H9 (cell line): ENCODE measurements at regions not wholly inside any gene's neighbourhood (a gene's known extent, or its start where the extent isn't known, plus 50 kb on each side); places are given as distances from the start of the nearest gene placed in this dataset.
A peak's percentile ranks its signal among the peaks of the same experiment; 100 is the strongest.

ENCODE experiments used
- DNase-seq: peaks from one replicate; pipeline ENCODE4 v3.0.0-alpha.2; 2017
- H2AFZ ChIP-seq: one replicate; pipeline ENCODE4 v1.6.1; 2013; ENCODE audit warnings: mild to moderate bottlenecking, low read length, control low read depth, moderate library complexity
- H2AK5ac ChIP-seq: 2 replicates; pipeline ENCODE4 v1.6.1; 2013; ENCODE audit warnings: low read length, control low read depth, mixed read lengths; ENCODE audit not compliant: insufficient read length
- H2BK120ac ChIP-seq: one replicate; pipeline ENCODE4 v1.6.1; 2013; ENCODE audit warnings: low read depth, mild to moderate bottlenecking, low read length, control low read depth, inconsistent platforms; ENCODE audit not compliant: poor library complexity, severe bottlenecking
- H2BK12ac ChIP-seq: 2 replicates; pipeline ENCODE4 v1.6.1; 2013; ENCODE audit warnings: low read length, control low read depth, mixed read lengths, low read depth; ENCODE audit not compliant: insufficient read length
- H2BK15ac ChIP-seq: 2 replicates; pipeline ENCODE4 v1.6.1; 2013; ENCODE audit warnings: low read depth, low read length, control low read depth
- H2BK20ac ChIP-seq: one replicate; pipeline ENCODE4 v1.6.1; 2013; ENCODE audit warnings: low read depth, mild to moderate bottlenecking, low read length, control low read depth, inconsistent platforms; ENCODE audit not compliant: poor library complexity, severe bottlenecking
- H2BK5ac ChIP-seq: 2 replicates; pipeline ENCODE4 v1.6.1; 2013; ENCODE audit warnings: low read length, control low read depth, mixed read lengths; ENCODE audit not compliant: insufficient read length
- H3K14ac ChIP-seq: 2 replicates; pipeline ENCODE4 v1.6.1; 2013; ENCODE audit warnings: low read length, control low read depth; ENCODE audit not compliant: insufficient read depth
- H3K18ac ChIP-seq: 2 replicates; pipeline ENCODE4 v1.6.1; 2013; ENCODE audit warnings: low read depth, mild to moderate bottlenecking, mixed read lengths, low read length, control low read depth; ENCODE audit not compliant: insufficient read length
- H3K23ac ChIP-seq: 2 replicates; pipeline ENCODE4 v1.6.1; 2013; ENCODE audit warnings: low read length, control low read depth, mixed read lengths, low read depth; ENCODE audit not compliant: insufficient read length
- H3K23me2 ChIP-seq: 2 replicates; pipeline ENCODE4 v1.6.1; 2013; ENCODE audit warnings: low read depth, mild to moderate bottlenecking, mixed read lengths, low read length, control low read depth; ENCODE audit not compliant: insufficient read length, poor library complexity, severe bottlenecking
- H3K27ac ChIP-seq: 2 replicates; pipeline ENCODE4 v1.5.1; 2013; ENCODE audit warnings: low read length, control low read depth, mixed read lengths, low read depth; ENCODE audit not compliant: insufficient read length
- H3K27me3 ChIP-seq: 2 replicates; pipeline ENCODE4 v1.6.1; 2013; ENCODE audit warnings: low read length, control low read depth, inconsistent platforms; ENCODE audit not compliant: insufficient read depth
- H3K4ac ChIP-seq: 2 replicates; pipeline ENCODE4 v1.6.1; 2013; ENCODE audit warnings: low read depth, mild to moderate bottlenecking, control low read depth, inconsistent platforms, low read length, moderate library complexity
- H3K4me1 ChIP-seq: 2 replicates; pipeline ENCODE4 v1.6.1; 2013; ENCODE audit warnings: low read length, control low read depth, inconsistent platforms; ENCODE audit not compliant: insufficient read depth
- H3K4me2 ChIP-seq: 2 replicates; pipeline ENCODE4 v1.6.1; 2013; ENCODE audit warnings: low read length, control low read depth, mixed read lengths; ENCODE audit not compliant: insufficient read length, insufficient read depth
- H3K56ac ChIP-seq: 2 replicates; pipeline ENCODE4 v1.6.1; 2013; ENCODE audit warnings: low read depth, mild to moderate bottlenecking, mixed read lengths, low read length, control low read depth; ENCODE audit not compliant: insufficient read length
- H3K79me1 ChIP-seq: 2 replicates; pipeline ENCODE4 v1.6.1; 2013; ENCODE audit warnings: low read depth, mild to moderate bottlenecking, moderate library complexity, low read length, control low read depth, inconsistent platforms; ENCODE audit not compliant: insufficient read depth, poor library complexity, severe bottlenecking
- H3K79me2 ChIP-seq: 2 replicates; pipeline ENCODE4 v1.6.1; 2013; ENCODE audit warnings: low read length, control low read depth, inconsistent platforms; ENCODE audit not compliant: insufficient read depth
- H3K9ac ChIP-seq: 2 replicates; pipeline ENCODE4 v1.6.1; 2013; ENCODE audit warnings: low read length, control low read depth, mixed read lengths; ENCODE audit not compliant: insufficient read length; ENCODE audit errors: extremely low read depth
- H3K9me3 ChIP-seq: one replicate; pipeline ENCODE4 v1.6.1; 2013; ENCODE audit warnings: low read depth, low read length, inconsistent platforms; ENCODE audit not compliant: control insufficient read depth
- H3T11ph ChIP-seq: one replicate; pipeline ENCODE4 v1.6.1; 2013; ENCODE audit warnings: mild to moderate bottlenecking, low read length, control low read depth, inconsistent platforms
- H4K20me1 ChIP-seq: one replicate; pipeline ENCODE4 v1.6.1; 2013; ENCODE audit not compliant: control insufficient read depth, insufficient read length, insufficient read depth
- H4K5ac ChIP-seq: 2 replicates; pipeline ENCODE4 v1.6.1; 2013; ENCODE audit warnings: low read depth, mild to moderate bottlenecking, mixed read lengths, low read length, control low read depth; ENCODE audit not compliant: insufficient read length
- H4K8ac ChIP-seq: replicated peaks from 2 replicates; pipeline ENCODE4 v1.6.1; 2013; ENCODE audit warnings: low read length, control low read depth, mixed read lengths, low read depth; ENCODE audit not compliant: insufficient read length
- H4K91ac ChIP-seq: 2 replicates; pipeline ENCODE4 v1.6.1; 2013; ENCODE audit warnings: low read depth, mild to moderate bottlenecking, moderate library complexity, mixed read lengths, low read length, control low read depth; ENCODE audit not compliant: insufficient read length
- H3K27ac Mint-ChIP-seq, 3 experiments: 2 replicates in 2 of 3; 3 replicates in 1 of 3; pipeline ENCODE4 v1.8.0; 2020 to 2021; ENCODE audit warnings: mixed read lengths in 3 of 3, mild to moderate bottlenecking in 1 of 3, moderate library complexity in 1 of 3
- H3K27me3 Mint-ChIP-seq: 2 replicates; pipeline ENCODE4 v1.8.0; 2021; ENCODE audit warnings: low read depth, mild to moderate bottlenecking, moderate library complexity, mixed read lengths
- H3K36me3 Mint-ChIP-seq, 3 experiments: 2 replicates in 2 of 3; 3 replicates in 1 of 3; pipeline ENCODE4 v1.8.0; 2020 to 2021; ENCODE audit warnings: low read depth in 3 of 3, mixed read lengths in 3 of 3; ENCODE audit not compliant: insufficient read depth in 1 of 3
- H3K4me1 Mint-ChIP-seq, 2 experiments: 2 replicates each; pipeline ENCODE4 v1.8.0; 2020; ENCODE audit warnings: mixed read lengths in 2 of 2
- H3K4me3 Mint-ChIP-seq, 2 experiments: 2 replicates in 1 of 2; 3 replicates in 1 of 2; pipeline ENCODE4 v1.8.0; 2020 to 2021; ENCODE audit warnings: mild to moderate bottlenecking in 2 of 2, mixed read lengths in 2 of 2, moderate library complexity in 1 of 2
- H3K9me3 Mint-ChIP-seq, 2 experiments: 2 replicates in 1 of 2; 3 replicates in 1 of 2; pipeline ENCODE4 v1.8.0; 2020; ENCODE audit warnings: mild to moderate bottlenecking in 2 of 2, mixed read lengths in 2 of 2, moderate library complexity in 1 of 2
- WGBS: extraction: QIAGEN DNeasy Blood & Tissue Kit; methylation state at CpG from one replicate; pipeline ENCODE4 v1.1.7; 2013; ENCODE audit warnings: missing lambda C conversion rate, low lambda C conversion rate, mixed read lengths; ENCODE audit not compliant: insufficient read length; ENCODE audit errors: extremely low coverage; 5-methylcytosine and 5-hydroxymethylcytosine counted together
- TF ChIP-seq, protein P1 (sequence below): fragments of 200-600 bp; sonication (generic); conservative IDR thresholded peaks from 3 replicates; pipeline ENCODE4 v1.8.0; 2021; ENCODE audit warnings: antibody characterized with exemption, mild to moderate bottlenecking

DNA sequence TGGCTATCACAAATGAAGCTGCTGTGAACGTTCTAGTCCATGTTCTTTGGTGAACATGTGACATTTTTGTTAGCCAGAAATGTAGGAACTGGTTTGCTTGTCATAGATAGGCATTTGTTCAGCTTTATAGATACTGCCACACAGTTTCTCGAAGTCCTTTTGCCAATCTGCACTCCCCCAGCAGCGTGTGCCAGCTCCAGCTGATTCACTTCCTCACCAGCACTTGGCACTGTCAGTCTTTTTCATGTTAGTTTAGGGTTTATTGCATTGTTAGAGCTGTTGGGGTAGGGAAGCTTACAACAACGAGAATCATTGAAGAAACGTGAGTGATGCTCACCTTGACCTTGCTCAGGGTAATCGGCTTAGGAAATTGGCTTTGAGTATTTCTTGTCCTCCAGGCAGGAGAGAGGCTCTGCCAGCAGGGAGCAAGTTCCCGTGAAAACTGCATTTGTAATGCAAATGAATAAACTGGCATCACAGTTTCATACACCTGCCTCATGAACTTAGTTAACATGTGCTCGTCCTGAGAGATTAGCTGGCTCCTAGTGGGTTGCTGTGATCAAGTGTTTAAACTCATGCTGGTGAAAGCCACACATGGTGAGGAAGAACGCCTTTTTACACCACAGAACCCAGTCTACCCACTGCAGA is 83.9 kb downstream of the ING1 start:
- DNase-seq = no peak
- H3K56ac ChIP-seq = no peak overlapping the region
- no peak overlapping the region for H4K91ac ChIP-seq
- H3K4me1 ChIP-seq = peaks cover 11% of the 10 kb centered on the region
- no peaks in the 10 kb centered on the region for H3K27me3 ChIP-seq
- H3K23ac ChIP-seq = no peak overlapping the region
- Mint-ChIP-seq H3K9me3 (peaks cover 4 to 6% of the 10 kb centered on the region in 2 experiments; a peak in 4 of 5 replicates), H3K27me3 (peaks cover 90% of the 10 kb centered on the region), H3K36me3 (peaks cover 0 to 3% (median 0%) of the 10 kb centered on the region in 3 experiments; a peak in 2 of 7 replicates), H3K4me3 (peak overlapping the region in 1 of 2 experiments; percentile 52; a peak in 1 of 5 replicates), H3K4me1 (peaks cover 25 to 32% of the 10 kb centered on the region in 2 experiments), H3K27ac (peak overlapping the region in 1 of 3 experiments; percentile 14; a peak in 1 of 7 replicates)
- no peak overlapping the region for H2BK20ac ChIP-seq
- H3T11ph ChIP-seq = no peak overlapping the region
- H3K9me3 ChIP-seq = peaks cover 5% of the 10 kb centered on the region
- H2BK15ac ChIP-seq = no peak overlapping the region
- peak overlapping the region; percentile 16 for H3K4me2 ChIP-seq
- H2AFZ ChIP-seq = no peak overlapping the region
- H2BK120ac ChIP-seq = no peak overlapping the region
- no peak overlapping the region for H3K27ac ChIP-seq
- no peak overlapping the region for H2AK5ac ChIP-seq
- H3K79me1 ChIP-seq = no peaks in the 10 kb centered on the region
- no peaks in the 10 kb centered on the region for H4K20me1 ChIP-seq
- TF ChIP-seq, protein P1, sequence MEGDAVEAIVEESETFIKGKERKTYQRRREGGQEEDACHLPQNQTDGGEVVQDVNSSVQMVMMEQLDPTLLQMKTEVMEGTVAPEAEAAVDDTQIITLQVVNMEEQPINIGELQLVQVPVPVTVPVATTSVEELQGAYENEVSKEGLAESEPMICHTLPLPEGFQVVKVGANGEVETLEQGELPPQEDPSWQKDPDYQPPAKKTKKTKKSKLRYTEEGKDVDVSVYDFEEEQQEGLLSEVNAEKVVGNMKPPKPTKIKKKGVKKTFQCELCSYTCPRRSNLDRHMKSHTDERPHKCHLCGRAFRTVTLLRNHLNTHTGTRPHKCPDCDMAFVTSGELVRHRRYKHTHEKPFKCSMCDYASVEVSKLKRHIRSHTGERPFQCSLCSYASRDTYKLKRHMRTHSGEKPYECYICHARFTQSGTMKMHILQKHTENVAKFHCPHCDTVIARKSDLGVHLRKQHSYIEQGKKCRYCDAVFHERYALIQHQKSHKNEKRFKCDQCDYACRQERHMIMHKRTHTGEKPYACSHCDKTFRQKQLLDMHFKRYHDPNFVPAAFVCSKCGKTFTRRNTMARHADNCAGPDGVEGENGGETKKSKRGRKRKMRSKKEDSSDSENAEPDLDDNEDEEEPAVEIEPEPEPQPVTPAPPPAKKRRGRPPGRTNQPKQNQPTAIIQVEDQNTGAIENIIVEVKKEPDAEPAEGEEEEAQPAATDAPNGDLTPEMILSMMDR = no peak
- no peak overlapping the region for H2BK5ac ChIP-seq
- no peak overlapping the region for H3K4ac ChIP-seq
- no peak overlapping the region for H2BK12ac ChIP-seq
- no peak overlapping the region for H4K8ac ChIP-seq
- H4K5ac ChIP-seq = no peak overlapping the region
- H3K79me2 ChIP-seq = no peaks in the 10 kb centered on the region
- H3K18ac ChIP-seq = no peak overlapping the region
- no peaks in the 10 kb centered on the region for H3K23me2 ChIP-seq
- no peak overlapping the region for H3K14ac ChIP-seq
- WGBS = no CpG with 5 or more reads among the region's 9 CpGs
- no peak overlapping the region for H3K9ac ChIP-seq
